IMR-90 (cell line): ENCODE measurements at regions not wholly inside any gene's neighbourhood (a gene's known extent, or its start where the extent isn't known, plus 50 kb on each side); places are given as distances from the start of the nearest gene placed in this dataset.

ENCODE experiments used
- ATAC-seq: fragments of 200-7000 bp; cut with Tn5 transposase; 2 replicates; pipeline ENCODE4 v1.9.1; 2020; ENCODE audit warnings: low read depth, mild to moderate bottlenecking, moderate library complexity
- BruUV-seq: library from RNA; stranded (reverse); fragments of 400-500 nt; replicated peaks from 2 replicates; lab custom pipeline; 2021; lab: Mats Ljungman, UMichigan
- CTCF ChIA-PET: fragments of 300-600 bp; formaldehyde crosslinking; extraction: SDS; loops from one replicate; lab custom pipeline; 2021; ENCODE audit warnings: antibody characterized with exemption; lab: Yijun Ruan, JAX
- POLR2A ChIA-PET: fragments of 300-600 bp; sonication (Branson Sonifier 250); formaldehyde crosslinking; loops from one replicate; lab custom pipeline; 2022; ENCODE audit warnings: antibody characterized with exemption; ENCODE audit not compliant: unreplicated experiment; lab: Charles Lee
- DNase-seq: peaks from one replicate; pipeline ENCODE4 v3.0.0; 2013
- H2AFZ ChIP-seq: replicated peaks from 2 replicates; pipeline ENCODE3; 2013; ENCODE audit warnings: low read length, mild to moderate bottlenecking; ENCODE audit not compliant: poor library complexity
- H2AK5ac ChIP-seq: 2 replicates; pipeline ENCODE4 v1.6.1; 2013; ENCODE audit warnings: low read depth, low read length, inconsistent platforms
- H2AK9ac ChIP-seq: replicated peaks from 2 replicates; pipeline ENCODE3; 2013; ENCODE audit warnings: mild to moderate bottlenecking, low read depth, low read length, moderate library complexity; ENCODE audit not compliant: poor library complexity
- H2BK120ac ChIP-seq: 2 replicates; pipeline ENCODE4 v1.6.1; 2013; ENCODE audit warnings: low read depth, low read length, inconsistent platforms
- H2BK15ac ChIP-seq: 3 replicates; pipeline ENCODE4 v1.6.1; 2013; ENCODE audit warnings: low read depth, low read length, inconsistent platforms
- H2BK20ac ChIP-seq: 2 replicates; pipeline ENCODE4 v1.6.1; 2013; ENCODE audit warnings: low read depth, mild to moderate bottlenecking, inconsistent platforms, low read length, moderate library complexity
- H2BK5ac ChIP-seq: 2 replicates; pipeline ENCODE4 v1.6.1; 2013; ENCODE audit warnings: mild to moderate bottlenecking, low read depth, low read length, inconsistent platforms; ENCODE audit not compliant: poor library complexity, severe bottlenecking
- H3K14ac ChIP-seq: replicated peaks from 2 replicates; pipeline ENCODE4 v1.6.1; 2013; ENCODE audit warnings: low read depth, low read length, inconsistent platforms
- H3K18ac ChIP-seq: 2 replicates; pipeline ENCODE4 v1.6.1; 2013; ENCODE audit warnings: low read depth, low read length, control low read depth
- H3K23ac ChIP-seq: 2 replicates; pipeline ENCODE4 v1.6.1; 2013; ENCODE audit warnings: low read depth, low read length, inconsistent platforms
- H3K27ac ChIP-seq: 2 replicates; pipeline ENCODE4 v1.5.1; 2013; ENCODE audit warnings: mild to moderate bottlenecking, control low read depth, low read length; ENCODE audit not compliant: insufficient read depth
- H3K27me3 ChIP-seq: 2 replicates; pipeline ENCODE4 v1.6.1; 2013; ENCODE audit warnings: low read length; ENCODE audit not compliant: control insufficient read depth, insufficient read depth
- H3K36me3 ChIP-seq: 2 replicates; pipeline ENCODE4 v1.6.1; 2013; ENCODE audit warnings: low read length, mixed read lengths; ENCODE audit not compliant: control insufficient read depth, insufficient read depth
- H3K4ac ChIP-seq: 2 replicates; pipeline ENCODE4 v1.6.1; 2013; ENCODE audit warnings: low read depth, low read length, inconsistent platforms
- H3K4me1 ChIP-seq: 2 replicates; pipeline ENCODE4 v1.6.1; 2013; ENCODE audit warnings: low read length, mixed read lengths; ENCODE audit not compliant: control insufficient read depth, insufficient read depth
- H3K4me2 ChIP-seq: 2 replicates; pipeline ENCODE4 v1.6.1; 2013; ENCODE audit warnings: low read depth, mild to moderate bottlenecking, control low read depth, low read length, moderate library complexity
- H3K4me3 ChIP-seq: 2 replicates; pipeline ENCODE4 v1.5.1; 2013; ENCODE audit warnings: low read depth, mild to moderate bottlenecking, control low read depth, low read length, moderate library complexity; ENCODE audit not compliant: insufficient read depth
- H3K56ac ChIP-seq: 2 replicates; pipeline ENCODE4 v1.6.1; 2013; ENCODE audit warnings: low read length, inconsistent platforms; ENCODE audit not compliant: insufficient read depth; ENCODE audit errors: extremely low read depth
- H3K79me1 ChIP-seq, 2 experiments: 2 replicates each; pipeline ENCODE4 v1.6.1; 2013; ENCODE audit warnings: low read length in 2 of 2, inconsistent platforms in 1 of 2, low read depth in 1 of 2
- H3K9ac ChIP-seq: 2 replicates; pipeline ENCODE4 v1.6.1; 2013; ENCODE audit warnings: low read depth, low read length, control low read depth
- H3K9me1 ChIP-seq: 2 replicates; pipeline ENCODE4 v1.6.1; 2013; ENCODE audit warnings: low read length, inconsistent platforms; ENCODE audit not compliant: insufficient read depth
- H3K9me3 ChIP-seq: 2 replicates; pipeline ENCODE4 v1.6.1; 2013; ENCODE audit warnings: low read length; ENCODE audit not compliant: control insufficient read depth, insufficient read depth
- H4K20me1 ChIP-seq: 2 replicates; pipeline ENCODE4 v1.6.1; 2013; ENCODE audit warnings: low read length, inconsistent platforms; ENCODE audit not compliant: insufficient read depth
- H4K5ac ChIP-seq: 2 replicates; pipeline ENCODE4 v1.6.1; 2013; ENCODE audit warnings: mild to moderate bottlenecking, low read depth, low read length, control low read depth
- H4K8ac ChIP-seq, 2 experiments: 2 replicates each; pipeline ENCODE4 v1.6.1; 2013; ENCODE audit warnings: low read depth in 2 of 2, low read length in 2 of 2, control low read depth in 1 of 2, inconsistent platforms in 1 of 2
- H4K91ac ChIP-seq: 2 replicates; pipeline ENCODE4 v1.6.1; 2013; ENCODE audit warnings: low read depth, low read length, inconsistent platforms; ENCODE audit not compliant: insufficient read depth
- BHLHE40 ChIP-seq: fragments of 150-350 bp; IDR thresholded peaks from 2 replicates; pipeline ENCODE4 v1.6.1; 2016; ENCODE audit warnings: mild to moderate bottlenecking, low read depth, low read length
- CEBPB ChIP-seq: IDR thresholded peaks from 2 replicates; pipeline ENCODE4 v1.6.1; 2012; ENCODE audit warnings: low read depth, low read length, improper control_type of control experiment
- CHD1 ChIP-seq: IDR thresholded peaks from 2 replicates; pipeline ENCODE4 v1.6.1; 2012; ENCODE audit warnings: low read depth, low read length, improper control_type of control experiment
- CTCF ChIP-seq: conservative IDR thresholded peaks from 2 replicates; pipeline ENCODE4 v1.5.1; 2012; ENCODE audit warnings: mild to moderate bottlenecking, low read depth, low read length, improper control_type of control experiment
- FOS ChIP-seq: fragments of 150-350 bp; IDR thresholded peaks from 2 replicates; pipeline ENCODE4 v1.6.1; 2016; ENCODE audit warnings: low read depth, low read length
- MAFK ChIP-seq: IDR thresholded peaks from 2 replicates; pipeline ENCODE4 v1.6.1; 2012; ENCODE audit warnings: low read depth, low read length, improper control_type of control experiment
- MAZ ChIP-seq: IDR thresholded peaks from 2 replicates; pipeline ENCODE4 v1.6.1; 2012; ENCODE audit warnings: low read depth, mild to moderate bottlenecking, low read length, improper control_type of control experiment, moderate library complexity, borderline replicate concordance
- MXI1 ChIP-seq: IDR thresholded peaks from 2 replicates; pipeline ENCODE4 v1.6.1; 2012; ENCODE audit warnings: low read depth, mild to moderate bottlenecking, low read length, moderate library complexity, borderline replicate concordance
- NFE2L2 ChIP-seq: fragments of 150-350 bp; IDR thresholded peaks from 2 replicates; pipeline ENCODE4 v1.6.1; 2016; ENCODE audit warnings: low read depth, mild to moderate bottlenecking, low read length
- POLR2A ChIP-seq: IDR thresholded peaks from 2 replicates; pipeline ENCODE4 v1.6.1; 2012; ENCODE audit warnings: mild to moderate bottlenecking, low read depth, low read length
- RAD21 ChIP-seq: IDR thresholded peaks from 2 replicates; pipeline ENCODE4 v1.6.1; 2012; ENCODE audit warnings: low read length, improper control_type of control experiment
- RCOR1 ChIP-seq: IDR thresholded peaks from 2 replicates; pipeline ENCODE4 v1.6.1; 2012; ENCODE audit warnings: mild to moderate bottlenecking, low read length, improper control_type of control experiment; ENCODE audit not compliant: insufficient replicate concordance
- RFX5 ChIP-seq: IDR thresholded peaks from 2 replicates; pipeline ENCODE4 v1.8.0; 2012; ENCODE audit warnings: low read depth, mild to moderate bottlenecking, low read length, moderate library complexity
- SMC3 ChIP-seq: fragments of 150-350 bp; IDR thresholded peaks from 2 replicates; pipeline ENCODE4 v1.6.1; 2016; ENCODE audit warnings: low read depth, mild to moderate bottlenecking, antibody characterized with exemption, low read length, moderate library complexity
- WGBS, 2 experiments: methylation state at CpG; one replicate each; pipeline versions ENCODE4 v1.1.5 to v1.1.7; 2013; ENCODE audit warnings: missing lambda C conversion rate in 2 of 2; ENCODE audit not compliant: insufficient read length in 1 of 2; ENCODE audit errors: extremely low coverage in 2 of 2; 5-methylcytosine and 5-hydroxymethylcytosine counted together
- dilution Hi-C: fragments of 300-500 bp; cut with HindIII; formaldehyde crosslinking; loops from one replicate; pipeline ENCODE4 v1.14.3; 2018; ENCODE audit warnings: low sequenced_read_pairs; ENCODE audit not compliant: unreplicated experiment
- in situ Hi-C: fragments of 300-500 bp; cut with MboI; formaldehyde crosslinking; loops from 3 replicates; pipeline ENCODE4 v1.14.3; 2019; ENCODE audit warnings: low sequenced_read_pairs, inconsistent platforms, mixed read lengths
- intact Hi-C: fragments of 100-400 bp; cut with micrococcal nuclease; formaldehyde crosslinking; loops from 2 replicates; pipeline ENCODE4 v1.10.0; 2022
- TF ChIP-seq, protein P1 (sequence below): fragments of 150-350 bp; IDR thresholded peaks from 2 replicates; pipeline ENCODE4 v1.6.1; 2016; ENCODE audit warnings: low read depth, mild to moderate bottlenecking, low read length, moderate library complexity, borderline replicate concordance
- TF ChIP-seq, protein P2 (sequence below): fragments of 150-350 bp; IDR thresholded peaks from 2 replicates; pipeline ENCODE4 v1.6.1; 2017; ENCODE audit warnings: mild to moderate bottlenecking, antibody characterized with exemption, low read length, low read depth

DNA sequence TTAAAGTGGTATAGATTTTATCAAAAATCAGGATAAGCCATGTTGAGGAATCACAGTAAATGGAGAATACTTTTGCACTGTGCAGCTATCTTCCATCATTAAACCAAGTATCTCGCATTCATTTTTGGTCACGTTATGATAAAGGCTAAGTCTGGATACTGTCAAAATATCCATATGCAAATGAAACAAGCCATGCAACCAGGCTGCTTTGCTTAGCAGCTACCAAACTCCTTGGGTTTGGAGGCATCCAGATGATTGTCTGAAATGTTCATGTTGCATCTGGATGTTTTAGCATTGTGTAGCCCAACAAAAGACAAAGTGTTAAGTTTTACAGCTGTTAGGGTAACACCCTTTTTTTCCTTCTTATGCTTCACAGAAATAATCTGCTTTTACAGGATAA is 322.9 kb upstream of the MDFIC2 start:
- H3K14ac ChIP-seq: no peak overlapping the region
- H2BK20ac ChIP-seq: no peak overlapping the region
- no peak overlapping the region for H4K5ac ChIP-seq
- no peaks in the 10 kb centered on the region for H3K4me1 ChIP-seq
- in situ Hi-C loops: no loop called here
- BruUV-seq: no TSS peak
- no peak overlapping the region for H4K91ac ChIP-seq
- no peak overlapping the region for H3K18ac ChIP-seq
- H3K79me1 ChIP-seq: no peaks in the 10 kb centered on the region
- H3K27ac ChIP-seq: no peak overlapping the region
- no peak for TF ChIP-seq CEBPB
- no peak for TF ChIP-seq CHD1
- TF ChIP-seq NFE2L2: no peak
- TF ChIP-seq RAD21: no peak
- no peak for TF ChIP-seq SMC3
- TF ChIP-seq POLR2A: no peak
- no peak for TF ChIP-seq MAFK
- TF ChIP-seq, protein P1, sequence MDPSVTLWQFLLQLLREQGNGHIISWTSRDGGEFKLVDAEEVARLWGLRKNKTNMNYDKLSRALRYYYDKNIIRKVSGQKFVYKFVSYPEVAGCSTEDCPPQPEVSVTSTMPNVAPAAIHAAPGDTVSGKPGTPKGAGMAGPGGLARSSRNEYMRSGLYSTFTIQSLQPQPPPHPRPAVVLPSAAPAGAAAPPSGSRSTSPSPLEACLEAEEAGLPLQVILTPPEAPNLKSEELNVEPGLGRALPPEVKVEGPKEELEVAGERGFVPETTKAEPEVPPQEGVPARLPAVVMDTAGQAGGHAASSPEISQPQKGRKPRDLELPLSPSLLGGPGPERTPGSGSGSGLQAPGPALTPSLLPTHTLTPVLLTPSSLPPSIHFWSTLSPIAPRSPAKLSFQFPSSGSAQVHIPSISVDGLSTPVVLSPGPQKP: no peak
- no peak for TF ChIP-seq CTCF
- no peak for TF ChIP-seq RFX5
- no peak for TF ChIP-seq BHLHE40
- no peak for TF ChIP-seq MAZ
- TF ChIP-seq FOS: no peak
- no peak for TF ChIP-seq RCOR1
- TF ChIP-seq, protein P2, sequence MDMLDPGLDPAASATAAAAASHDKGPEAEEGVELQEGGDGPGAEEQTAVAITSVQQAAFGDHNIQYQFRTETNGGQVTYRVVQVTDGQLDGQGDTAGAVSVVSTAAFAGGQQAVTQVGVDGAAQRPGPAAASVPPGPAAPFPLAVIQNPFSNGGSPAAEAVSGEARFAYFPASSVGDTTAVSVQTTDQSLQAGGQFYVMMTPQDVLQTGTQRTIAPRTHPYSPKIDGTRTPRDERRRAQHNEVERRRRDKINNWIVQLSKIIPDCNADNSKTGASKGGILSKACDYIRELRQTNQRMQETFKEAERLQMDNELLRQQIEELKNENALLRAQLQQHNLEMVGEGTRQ: no peak
- TF ChIP-seq MXI1: no peak
- H3K36me3 ChIP-seq: no peaks in the 10 kb centered on the region
- no peak overlapping the region for H3K4ac ChIP-seq
- no peak overlapping the region for H2AFZ ChIP-seq
- no peaks in the 10 kb centered on the region; the same call in 1 of the 2 replicates for H3K9me3 ChIP-seq
- ChIA-PET CTCF (no interaction called here), POLR2A (no interaction called here)
- no peak overlapping the region for H3K4me2 ChIP-seq
- H3K4me3 ChIP-seq: no peak overlapping the region
- H2BK120ac ChIP-seq: no peak overlapping the region
- no peak overlapping the region for H2BK15ac ChIP-seq
- H2BK5ac ChIP-seq: no peak overlapping the region
- no peak for ATAC-seq
- no peaks in the 10 kb centered on the region for H3K9me1 ChIP-seq
- no peak overlapping the region for H3K56ac ChIP-seq
- no peak overlapping the region for H4K8ac ChIP-seq
- no peak overlapping the region for H3K23ac ChIP-seq
- intact Hi-C loops: loop anchor here (5.0 kb wide), 1 partner anchor 43 kb away; no protein-coding TSS in a partner anchor
- H2AK5ac ChIP-seq: no peak overlapping the region
- no peaks in the 10 kb centered on the region for H4K20me1 ChIP-seq
- no CpG with 5 or more reads among the region's 2 CpGs for WGBS, 2 experiments
- no peak for DNase-seq
- H3K9ac ChIP-seq: no peak overlapping the region
- H3K27me3 ChIP-seq: peaks cover 14% of the 10 kb centered on the region
- H2AK9ac ChIP-seq: no peak overlapping the region
- dilution Hi-C loops: no loop called here
